ENCODE measurements at regions not wholly inside any gene's neighbourhood (a gene's known extent, or its start where the extent isn't known, plus 50 kb on each side); places are given as distances from the start of the nearest gene placed in this dataset.
"Not testable (repeated sequence)": the region's sequence is repeated elsewhere in the genome, so short reads cannot be mapped to it uniquely, and the experiment has no call there.

DNA sequence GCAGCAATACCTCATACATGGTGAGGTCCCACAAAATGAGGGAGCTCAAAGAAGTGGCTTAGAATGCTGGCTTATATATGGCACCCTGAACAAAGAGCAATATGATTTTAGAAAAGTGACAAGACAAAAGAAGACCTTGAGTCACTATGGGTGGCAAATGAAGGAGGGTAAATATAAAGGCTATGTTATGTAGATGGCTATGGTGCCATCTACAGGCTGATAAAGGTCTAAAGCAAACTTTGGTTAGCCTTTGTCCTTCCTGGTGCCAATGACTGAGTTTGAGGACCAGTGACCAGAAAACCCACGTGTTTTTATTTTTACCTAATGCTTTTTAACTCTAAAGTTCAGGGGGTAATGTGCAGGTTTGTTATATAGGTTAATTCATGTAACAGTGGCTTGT, 151.8 kb downstream of the CCNG2 start:
- peak; percentile 54 for DNase-seq

DNA sequence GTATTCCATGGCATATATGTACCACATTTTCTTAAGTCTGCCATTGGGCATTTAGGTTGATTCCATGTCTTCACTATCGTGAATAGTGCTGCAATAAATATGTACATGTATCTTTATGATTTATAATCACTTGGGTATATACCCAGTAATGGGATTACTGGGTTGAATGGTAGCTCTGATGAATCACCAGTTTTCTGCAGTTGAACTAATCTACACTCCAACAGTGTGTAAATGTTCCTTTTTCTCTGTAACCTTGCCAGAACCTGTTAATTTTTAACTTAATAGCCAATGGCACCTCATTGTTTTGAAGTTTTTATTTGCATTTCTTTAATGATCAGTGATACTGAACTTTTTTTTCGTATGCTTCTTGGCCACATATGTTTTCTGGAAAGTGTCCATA, 152.5 kb downstream of the CCNG2 start:
- no peak for DNase-seq

GRCh38 chr4:77310931-77311330, 153.9 kb downstream of the CCNG2 start:
- DNase-seq = no peak

- DNase-seq = no peak
These were observed 157.7 kb downstream of the CCNG2 start for GRCh38 chr4:77314697-77315096.

DNA sequence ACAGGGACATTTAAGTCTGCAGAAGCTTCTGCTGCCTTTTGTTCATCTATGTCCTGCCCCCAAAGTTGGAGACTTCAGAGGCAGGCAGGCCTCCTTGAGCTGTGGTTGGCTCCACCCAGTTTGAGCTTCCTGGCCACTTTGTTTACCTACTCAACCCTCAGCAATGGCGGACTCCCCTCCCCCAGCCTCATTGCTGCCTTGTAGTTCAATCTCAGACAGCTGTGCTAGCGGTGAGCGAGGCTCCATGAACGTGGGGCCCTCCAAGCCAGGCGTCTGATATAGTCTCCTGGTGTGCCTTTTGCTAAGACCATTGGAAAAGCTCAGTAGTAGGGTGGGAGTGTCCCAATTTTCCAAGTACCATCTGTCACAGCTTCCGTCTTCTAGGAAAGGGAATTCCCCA, 170.1 kb downstream of the CCNG2 start:
- no peak for DNase-seq

- no peak for DNase-seq
These were observed 175.8 kb downstream of the CCNG2 start for GRCh38 chr4:77332696-77333270.

- DNase-seq = no peak
These were observed 179.6 kb downstream of the CCNG2 start for GRCh38 chr4:77336411-77337142.

GRCh38 chr4:77342170-77342810, 185.3 kb downstream of the CCNG2 start:
- DNase-seq = no peak

DNA sequence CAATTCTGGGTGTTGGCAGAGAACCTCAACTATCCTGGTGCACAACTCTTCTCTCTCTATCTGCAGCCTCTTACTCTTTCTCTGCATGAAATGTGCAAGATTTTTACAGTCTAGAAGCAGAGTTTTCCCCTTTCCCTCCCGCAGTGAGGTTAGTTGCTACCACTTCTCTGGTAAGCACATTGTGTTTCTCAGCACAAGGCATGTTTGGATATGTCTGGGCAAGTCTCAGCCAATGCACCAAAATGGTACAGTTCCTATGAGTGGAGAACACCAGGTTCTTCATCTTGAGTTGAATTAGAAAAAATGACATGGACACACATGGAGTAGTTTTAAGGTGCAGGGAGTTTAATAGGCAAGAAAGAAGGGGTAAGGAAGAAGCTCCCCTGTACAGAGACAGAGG, 187.0 kb downstream of the CCNG2 start:
- DNase-seq = no peak

- DNase-seq = no peak
These were observed 187.8 kb downstream of the CCNG2 start for GRCh38 chr4:77344784-77345183.

- peak; percentile 42 for DNase-seq
These were observed 190.5 kb downstream of the CCNG2 start for GRCh38 chr4:77347351-77347966.

- no peak for DNase-seq
These were observed 191.8 kb downstream of the CCNG2 start for GRCh38 chr4:77348815-77349214.

DNA sequence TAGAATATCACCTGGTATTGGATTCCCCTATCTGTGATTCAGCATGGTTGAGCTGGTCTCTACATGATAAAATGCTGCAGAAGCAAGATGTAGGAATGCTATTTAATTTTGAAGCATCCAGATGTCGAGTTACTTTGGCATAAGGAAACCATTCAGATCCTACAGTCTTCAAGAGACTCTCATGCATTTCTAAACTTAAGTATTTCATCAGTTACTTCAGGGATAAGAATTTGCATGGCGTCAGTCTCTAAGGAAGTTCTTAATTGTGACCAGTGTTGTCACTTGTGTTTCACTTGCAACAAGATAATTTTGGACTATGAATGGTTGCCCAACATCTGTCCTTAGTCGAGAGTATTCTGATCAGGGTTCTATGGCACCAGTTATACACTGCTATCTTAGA, 192.4 kb downstream of the CCNG2 start:
- no peak for DNase-seq

DNA sequence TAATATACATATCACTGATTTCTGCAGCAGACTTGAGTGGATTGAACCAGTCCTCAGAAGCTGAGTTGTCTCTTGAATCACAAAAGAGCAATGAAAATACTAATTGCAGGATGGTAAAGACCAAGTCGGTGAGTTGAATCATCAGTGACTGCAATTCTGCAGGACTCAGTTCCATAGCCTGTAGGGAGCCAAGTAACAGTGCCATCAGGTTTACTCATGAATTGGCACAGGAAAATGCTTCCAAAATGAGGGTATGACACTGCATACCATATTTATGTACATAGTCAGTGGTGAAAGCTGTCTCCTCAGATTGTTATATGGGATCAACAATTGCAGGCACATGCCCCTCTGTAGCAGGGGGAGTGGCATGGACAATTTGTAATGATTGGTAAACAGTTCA, 192.8 kb downstream of the CCNG2 start:
- no peak for DNase-seq

DNA sequence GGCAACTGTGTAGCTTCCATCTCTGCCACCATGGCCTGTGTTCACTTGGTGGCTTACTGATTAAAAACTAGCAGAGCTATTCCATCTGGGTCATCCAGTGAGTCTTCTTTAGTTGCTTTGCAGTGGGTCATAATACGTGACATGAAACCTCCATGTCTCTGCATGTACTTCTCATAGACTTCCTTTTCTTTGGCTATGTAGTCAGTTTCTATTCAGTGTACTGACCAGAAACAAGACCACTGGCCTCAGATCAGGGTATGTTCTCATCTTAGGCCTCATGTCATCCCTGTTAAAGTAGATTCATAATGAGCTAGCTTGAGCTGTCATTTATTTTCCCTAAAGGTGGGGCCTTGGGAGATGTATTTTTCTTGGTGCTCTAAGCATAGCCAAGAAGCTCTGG, 195.2 kb downstream of the CCNG2 start:
- no peak for DNase-seq

DNA sequence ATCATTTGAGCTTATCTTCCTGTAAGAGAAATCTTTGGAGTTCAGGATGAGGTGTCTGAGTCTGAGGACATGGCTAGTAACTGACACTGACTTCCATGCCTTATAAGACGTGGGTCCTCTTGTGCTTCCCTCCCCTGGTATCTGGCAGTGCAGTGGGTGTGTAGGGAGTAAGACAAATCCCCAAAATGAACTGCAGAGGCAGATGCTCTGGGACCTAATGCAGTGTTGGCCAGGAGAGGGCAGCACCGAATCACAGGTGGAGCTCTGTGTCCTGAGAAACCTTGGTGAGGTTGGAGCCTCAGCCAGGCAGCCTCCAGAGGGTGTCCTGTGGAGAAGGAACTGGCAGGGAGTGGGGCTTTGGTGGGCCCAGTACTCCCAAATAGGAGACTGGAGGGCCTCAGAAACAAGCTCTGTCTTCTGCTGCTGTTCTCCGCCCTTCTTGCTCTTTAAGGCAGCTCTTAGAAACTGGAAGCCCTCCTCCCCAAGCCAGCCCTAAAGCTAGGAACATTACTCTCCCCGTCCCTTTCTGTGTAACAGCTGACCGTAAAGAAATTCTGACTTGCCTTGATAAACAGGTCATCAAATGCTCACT, 196.8 kb downstream of the CCNG2 start:
- DNase-seq = not testable (repeated sequence)

DNA sequence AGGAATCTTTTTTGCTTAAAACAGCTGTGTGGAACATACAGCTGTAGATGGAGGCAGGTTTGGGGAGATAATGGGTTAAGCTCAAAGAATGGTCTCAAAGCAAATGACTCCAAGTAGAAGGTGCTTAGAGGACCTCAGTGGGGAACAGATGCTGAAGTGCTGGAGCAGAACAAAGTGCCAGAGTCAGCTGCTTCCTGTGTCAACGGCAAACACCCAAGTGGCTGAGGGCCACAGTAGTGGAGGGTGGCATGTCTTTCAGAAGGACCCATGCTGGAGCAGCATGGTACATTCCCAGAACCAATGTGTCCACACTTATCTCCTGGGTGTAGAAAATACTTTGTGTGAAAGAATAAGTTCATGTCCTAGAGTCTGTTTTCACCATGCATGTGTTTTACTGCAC, 197.5 kb downstream of the CCNG2 start:
- DNase-seq = no peak

DNA sequence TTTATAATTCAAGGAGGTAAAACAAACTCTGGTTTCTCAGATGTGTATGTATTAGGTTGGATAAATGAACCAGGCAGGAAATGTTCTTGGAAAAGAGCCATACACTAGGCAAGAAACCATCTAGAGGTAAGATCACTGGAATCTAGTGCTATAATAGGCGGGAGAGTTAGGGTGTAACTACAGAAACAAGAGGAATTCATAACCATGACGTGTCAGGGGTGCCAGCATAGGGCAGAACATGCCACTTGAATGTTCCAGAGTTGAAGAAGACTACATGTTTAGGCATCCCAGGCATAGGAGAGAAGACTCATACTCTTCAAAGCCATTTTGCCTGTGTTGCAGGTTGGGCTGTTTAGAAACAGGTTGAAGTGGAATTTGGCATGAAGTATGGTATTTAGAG, 198.7 kb downstream of the CCNG2 start:
- no peak for DNase-seq

DNA sequence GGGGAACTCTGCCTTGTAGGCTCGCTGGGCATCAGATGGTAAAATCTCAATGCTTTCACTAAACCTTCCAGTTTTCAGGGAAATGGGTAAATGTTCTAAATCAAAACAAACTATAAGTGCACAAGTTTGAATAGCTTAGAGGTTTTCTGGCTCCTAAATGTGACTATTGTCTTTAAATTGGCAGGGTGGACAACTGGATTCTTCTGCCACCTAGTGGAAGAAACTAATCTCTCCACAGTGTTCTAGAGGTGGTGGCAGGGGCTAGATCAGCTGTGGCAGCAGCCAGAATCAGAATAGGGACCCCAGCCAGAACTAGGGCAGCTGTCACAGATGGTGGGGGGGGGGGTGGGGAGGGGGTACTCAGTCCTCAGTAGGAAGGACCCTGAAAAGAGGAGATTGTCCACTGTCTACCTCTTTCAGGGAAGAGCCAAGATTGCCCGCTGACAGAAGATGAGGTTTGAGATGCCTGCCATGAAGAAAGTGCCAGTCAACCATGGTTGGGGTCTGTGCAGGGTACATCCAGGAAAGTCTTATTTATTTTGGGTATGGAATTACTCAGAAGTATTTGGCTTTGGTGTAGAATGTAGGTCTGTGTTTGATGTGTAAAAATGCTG, 201.4 kb downstream of the CCNG2 start:
- peak; percentile 31 for DNase-seq

GRCh38 chr4:77360451-77360850, 203.4 kb downstream of the CCNG2 start:
- DNase-seq = no peak

DNA sequence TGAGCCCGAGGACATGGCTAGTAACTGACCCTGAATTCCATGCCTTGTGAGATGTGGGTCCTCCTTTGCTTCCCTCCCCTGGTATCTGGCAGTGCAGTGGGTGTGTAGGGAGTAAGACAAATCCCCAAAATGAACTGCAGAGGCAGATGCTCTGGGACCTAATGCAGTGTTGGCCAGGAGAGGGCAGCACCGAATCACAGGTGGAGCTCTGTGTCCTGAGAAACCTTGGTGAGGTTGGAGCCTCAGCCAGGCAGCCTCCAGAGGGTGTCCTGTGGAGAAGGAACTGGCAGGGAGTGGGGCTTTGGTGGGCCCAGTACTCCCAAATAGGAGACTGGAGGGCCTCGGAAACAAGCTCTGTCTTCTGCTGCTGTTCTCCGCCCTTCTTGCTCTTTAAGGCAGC, 209.9 kb downstream of the CCNG2 start:
- DNase-seq = not testable (repeated sequence)

DNA sequence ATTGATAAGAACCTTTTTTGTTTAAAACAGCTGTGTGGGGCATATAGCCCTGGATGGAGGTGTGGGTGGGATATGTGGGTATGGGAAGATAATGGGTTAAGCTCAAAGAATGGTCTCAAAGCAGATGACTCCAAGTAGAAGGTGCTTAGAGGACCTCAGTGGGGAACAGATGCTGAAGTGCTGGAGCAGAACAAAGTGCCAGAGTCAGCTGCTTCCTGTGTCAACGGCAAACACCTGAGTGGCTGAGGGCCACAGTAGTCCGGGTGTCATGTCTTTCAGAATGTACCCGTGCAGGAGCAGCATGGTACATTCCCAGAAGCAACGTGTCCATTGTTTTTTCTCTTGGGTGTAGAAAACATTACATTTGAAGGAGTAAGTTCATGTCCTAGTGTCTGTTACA, 210.6 kb downstream of the CCNG2 start:
- DNase-seq = no peak

DNA sequence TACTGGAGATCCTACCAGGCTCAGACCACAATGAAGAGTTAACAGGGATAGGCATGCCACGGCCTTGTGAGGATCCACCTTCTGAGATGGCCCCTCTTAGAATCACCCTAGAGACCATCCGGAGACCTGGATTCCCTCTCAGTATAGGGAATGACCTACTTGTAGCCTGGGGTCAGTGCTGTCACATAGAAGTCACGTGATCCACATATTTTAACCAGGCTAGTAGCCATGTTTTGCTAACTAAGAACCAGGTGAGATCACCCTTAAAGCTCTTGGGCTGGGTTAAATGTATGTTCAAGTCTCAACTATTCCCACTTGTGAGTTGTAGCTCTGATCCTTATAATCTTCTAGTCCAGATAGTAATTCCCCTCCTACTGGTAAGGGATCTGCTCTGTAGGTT, 215.4 kb downstream of the CCNG2 start:
- DNase-seq = no peak
